Right lobe of liver (tissue), 6 donors: ENCODE measurements at regions not wholly inside any gene's neighbourhood (a gene's known extent, or its start where the extent isn't known, plus 50 kb on each side); places are given as distances from the start of the nearest gene placed in this dataset.

Experiments
- ATAC-seq, 4 donors: fragments of 200-7000 bp; cut with Tn5 transposase; one replicate each; pipeline ENCODE4 v1.9.1; 2020; ENCODE audit warnings: mild to moderate bottlenecking in 4 of 4, moderate library complexity in 4 of 4
- DNase-seq, 3 donors: peaks; one replicate each; pipeline ENCODE4 v3.0.0-alpha.2; 2020
- H3K27ac ChIP-seq, 3 donors: fragments of 200-600 bp; one replicate each; pipeline ENCODE4 v1.8.0; 2022
- H3K27me3 ChIP-seq, 2 donors: fragments of 200-600 bp; one replicate each; pipeline ENCODE4 v1.8.0; 2022
- H3K36me3 ChIP-seq, 4 donors: fragments of 200-600 bp; sonication (generic) in 1 of 4; one replicate each; pipeline versions ENCODE4 v1.5.1 to v1.8.0; 2017 to 2022; ENCODE audit warnings: control low read depth in 1 of 4
- H3K4me1 ChIP-seq, 4 donors: fragments of 200-600 bp; sonication (generic) in 1 of 4; one replicate each; pipeline versions ENCODE4 v1.5.1 to v1.8.0; 2017 to 2022; ENCODE audit warnings: control low read depth in 1 of 4
- H3K4me3 ChIP-seq, 3 donors: fragments of 200-600 bp; one replicate each; pipeline ENCODE4 v1.8.0; 2022
- H3K9me3 ChIP-seq, 4 donors: fragments of 200-600 bp; sonication (generic) in 1 of 4; one replicate each; pipeline versions ENCODE4 v1.5.1 to v1.8.0; 2017 to 2022; ENCODE audit warnings: control low read depth in 1 of 4
- CTCF ChIP-seq, 4 donors: fragments of 200-600 bp in 3 of 4; fragments of 450-650 bp in 1 of 4; IDR thresholded peaks; one replicate each; pipeline versions ENCODE4 v1.5.1 to v1.8.0; 2016 to 2022; ENCODE audit warnings: antibody characterized with exemption in 4 of 4, mild to moderate bottlenecking in 2 of 4
- POLR2A ChIP-seq: fragments of 450-650 bp; IDR thresholded peaks from one replicate; pipeline ENCODE4 v1.6.1; 2017; ENCODE audit warnings: antibody characterized with exemption, mild to moderate bottlenecking
- WGBS: methylation state at CpG from one replicate; pipeline ENCODE4 v1.1.6; 2018; ENCODE audit warnings: low coverage, low lambda C conversion rate; ENCODE audit not compliant: insufficient coverage; ENCODE audit errors: missing lambda C conversion rate; 5-methylcytosine and 5-hydroxymethylcytosine counted together
- intact Hi-C, 2 donors: fragments of 100-400 bp; cut with DNase I; formaldehyde crosslinking; loops; one replicate each; pipeline versions ENCODE4 v1.11.2 to v1.14.1; 2022
- donor health status: DM: no; HTN: yes; CAD: no.
- donor health status: DM: no; HTN: no; CAD: no.
- donor health status: DM: no; HTN: no; CAD: no.
- donor health status: DM: no; HTN: yes; CAD: no.
- donor health status: DM: no; HTN: yes; CAD: no.

- intact Hi-C loops, result no loop called here
- no peak overlapping the region for H3K27ac ChIP-seq
- WGBS, result 55% methylated on average over 3 of the region's 3 CpGs
- no peaks in the 10 kb centered on the region for H3K9me3 ChIP-seq
- H3K27me3 ChIP-seq, result peaks cover 0 to 4% of the 10 kb centered on the region in 2 donors
- DNase-seq (no peak), ATAC-seq (no peak)
- H3K4me3 ChIP-seq, result no peak overlapping the region
- H3K4me1 ChIP-seq, result no peaks in the 10 kb centered on the region
- H3K36me3 ChIP-seq, result no peaks in the 10 kb centered on the region
- no peak for TF ChIP-seq CTCF (IDR thresholded peaks at IDR 0.05)
Observed at GRCh38 chrX:40445691-40446090, 135.1 kb upstream of the ATP6AP2 start.

GRCh38 chrX:40444798-40445496 lies 135.8 kb upstream of the ATP6AP2 start:
- 82% methylated on average over 7 of the region's 12 CpGs for WGBS
- Histone ChIP-seq H3K36me3 (no peaks in the 10 kb centered on the region), H3K27ac (no peak overlapping the region), H3K9me3 (no peaks in the 10 kb centered on the region), H3K4me3 (no peak overlapping the region), H3K4me1 (no peaks in the 10 kb centered on the region), H3K27me3 (peaks cover 0 to 4% of the 10 kb centered on the region in 2 donors)
- intact Hi-C loops, result no loop called here
- no peak for DNase-seq
- no peak for ATAC-seq
- no peak for TF ChIP-seq POLR2A
- no peak for TF ChIP-seq CTCF (IDR thresholded peaks at IDR 0.05)

- Histone ChIP-seq H3K9me3 (no peaks in the 10 kb centered on the region), H3K36me3 (no peaks in the 10 kb centered on the region), H3K4me3 (no peak overlapping the region), H3K4me1 (no peaks in the 10 kb centered on the region), H3K27me3 (peaks cover 0 to 4% of the 10 kb centered on the region in 2 donors), H3K27ac (no peak overlapping the region)
- 26% methylated on average over 2 of the region's 2 CpGs for WGBS
- DNase-seq (no peak), ATAC-seq (no peak)
- intact Hi-C loops, result no loop called here
- TF ChIP-seq CTCF (IDR thresholded peaks at IDR 0.05) (no peak), POLR2A (no peak)
Observed at GRCh38 chrX:40444133-40444532, 136.6 kb upstream of the ATP6AP2 start.

- intact Hi-C loops, result no loop called here
- ATAC-seq, result no peak
- TF ChIP-seq CTCF (IDR thresholded peaks at IDR 0.05) (no peak), POLR2A (no peak)
- no peak overlapping the region for H3K27ac ChIP-seq
- H3K27me3 ChIP-seq, result peaks cover 0 to 4% of the 10 kb centered on the region in 2 donors
- DNase-seq, result no peak
- H3K9me3 ChIP-seq, result no peaks in the 10 kb centered on the region
- no peak overlapping the region for H3K4me3 ChIP-seq
- no peaks in the 10 kb centered on the region for H3K4me1 ChIP-seq
- no peaks in the 10 kb centered on the region for H3K36me3 ChIP-seq
- WGBS, result 87% methylated on average over 3 of the region's 3 CpGs
Observed at GRCh38 chrX:40440866-40441265, 139.9 kb upstream of the ATP6AP2 start.
